HG03103 (cell line): ENCODE measurements at regions not wholly inside any gene's neighbourhood (a gene's known extent, or its start where the extent isn't known, plus 50 kb on each side); places are given as distances from the start of the nearest gene placed in this dataset.
"Not testable (repeated sequence)": the region's sequence is repeated elsewhere in the genome, so short reads cannot be mapped to it uniquely, and the experiment has no call there.

Source experiments
- ATAC-seq: cut with Tn5 transposase; IDR thresholded peaks from one replicate; pipeline ENCODE4 v1.9.1; 2021; ENCODE audit warnings: low read depth; ENCODE audit not compliant: unreplicated experiment

DNA sequence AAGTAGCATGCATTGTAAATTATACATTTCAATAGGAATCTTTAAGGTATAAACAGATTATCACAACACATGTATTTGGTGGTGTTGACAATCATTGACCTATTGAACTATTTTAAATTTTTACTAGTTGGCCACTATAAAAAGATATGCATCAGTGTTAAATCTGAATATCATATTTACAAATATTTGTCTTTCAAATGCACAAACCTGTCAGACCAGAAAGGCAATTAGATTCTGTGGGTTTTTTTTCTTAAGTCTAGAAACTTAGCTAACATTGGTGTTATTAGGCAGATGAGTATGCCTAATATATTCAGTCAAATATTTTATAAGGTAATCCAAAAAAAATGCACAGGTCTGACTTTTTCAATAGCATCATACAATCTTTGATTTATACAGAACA, 241.4 kb upstream of the DGKB start:
- ATAC-seq, result no peak

DNA sequence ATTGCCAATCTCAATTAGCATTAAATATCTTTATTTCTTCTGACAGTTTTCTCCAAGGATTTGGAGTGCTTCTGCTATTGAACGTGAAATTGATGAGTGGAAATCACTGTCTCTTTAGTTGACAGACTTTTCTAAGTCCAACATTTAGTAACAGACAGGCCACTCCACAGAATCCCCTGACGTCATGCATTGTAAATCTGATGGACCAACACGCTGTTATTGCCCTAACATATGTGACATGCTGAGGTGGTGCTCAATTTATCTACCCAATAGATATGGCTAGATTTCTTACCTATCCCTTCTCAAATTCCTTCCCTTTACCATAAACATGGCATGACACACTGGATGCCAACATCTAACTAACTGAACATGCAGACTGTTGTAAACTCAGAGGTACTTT, 240.6 kb upstream of the DGKB start:
- no peak for ATAC-seq

DNA sequence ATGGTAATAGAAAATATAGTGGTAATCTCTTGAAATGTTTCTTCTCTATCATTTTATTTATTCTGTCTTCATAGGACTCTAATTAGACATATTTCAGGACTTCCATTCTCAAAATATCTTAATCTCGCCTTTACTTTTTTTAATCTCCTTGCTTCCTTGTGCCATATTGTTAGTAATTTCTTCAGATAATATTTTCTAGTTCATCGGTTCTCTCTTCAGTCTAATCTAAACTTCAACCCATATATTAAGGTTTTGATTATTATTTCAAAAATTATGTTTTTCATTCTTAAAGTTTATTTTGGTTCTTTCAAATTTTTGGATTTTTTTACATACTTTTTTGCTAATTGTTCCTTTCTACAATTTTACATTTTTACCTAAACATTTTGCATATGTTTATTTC, 237.9 kb upstream of the DGKB start:
- ATAC-seq, result no peak

DNA sequence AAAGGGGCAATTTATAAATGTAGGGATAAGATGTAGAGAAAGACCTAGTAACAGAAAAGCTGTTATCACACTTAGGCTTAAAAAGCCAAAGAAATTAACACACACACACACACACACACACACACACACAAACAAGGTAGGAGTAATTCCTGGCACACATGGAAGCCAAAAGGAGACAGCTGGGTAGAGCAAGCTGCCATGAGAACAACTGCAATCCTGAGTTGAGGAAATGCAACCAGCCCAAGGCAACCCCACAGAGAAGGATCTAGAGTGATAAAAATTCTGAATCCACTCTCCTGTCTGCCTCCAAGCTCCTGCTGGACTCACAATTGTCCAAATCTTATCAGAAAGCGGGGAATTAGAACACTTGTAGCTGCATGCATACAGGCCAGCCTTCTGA, 229.1 kb upstream of the DGKB start:
- ATAC-seq, result no peak

DNA sequence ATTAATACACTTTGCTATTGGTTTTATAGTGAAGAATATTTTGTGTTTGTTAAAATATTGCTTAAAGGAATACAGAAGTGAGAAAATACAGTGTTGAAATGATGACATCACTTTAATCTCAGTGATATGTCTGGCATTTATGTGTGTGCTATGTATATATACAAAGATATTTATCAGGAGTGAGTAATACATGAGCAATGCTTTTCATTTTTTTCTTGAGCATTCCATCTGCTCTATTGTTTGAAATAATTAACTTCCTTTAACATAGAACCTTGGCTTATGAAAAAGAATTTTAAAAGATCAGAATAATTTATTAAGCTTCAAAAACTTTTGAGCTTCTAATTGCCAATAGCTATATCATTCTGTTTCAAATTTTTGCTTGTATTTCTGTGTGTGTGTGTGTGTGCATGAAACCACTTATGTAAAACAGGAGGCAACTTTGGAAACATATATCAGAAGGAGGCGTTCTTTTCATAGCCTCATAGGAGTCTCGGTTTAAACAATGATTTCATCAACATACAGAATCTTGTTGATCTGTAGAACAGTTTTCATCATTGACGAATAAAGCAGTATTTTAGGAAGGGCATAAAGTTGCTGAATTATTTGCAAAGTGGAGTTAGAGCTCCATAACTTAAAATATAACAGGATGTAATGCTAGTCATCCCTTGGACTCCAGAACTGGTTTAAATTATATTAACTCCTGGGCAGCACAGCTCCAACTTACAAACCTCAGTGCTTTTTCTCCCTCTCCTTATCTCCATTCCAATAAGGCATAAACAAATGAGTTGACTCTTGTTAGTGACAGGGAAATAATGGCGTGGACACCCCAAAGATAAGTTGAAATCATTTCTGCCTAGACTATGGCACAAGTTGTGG, 228.4 kb upstream of the DGKB start:
- no peak for ATAC-seq

DNA sequence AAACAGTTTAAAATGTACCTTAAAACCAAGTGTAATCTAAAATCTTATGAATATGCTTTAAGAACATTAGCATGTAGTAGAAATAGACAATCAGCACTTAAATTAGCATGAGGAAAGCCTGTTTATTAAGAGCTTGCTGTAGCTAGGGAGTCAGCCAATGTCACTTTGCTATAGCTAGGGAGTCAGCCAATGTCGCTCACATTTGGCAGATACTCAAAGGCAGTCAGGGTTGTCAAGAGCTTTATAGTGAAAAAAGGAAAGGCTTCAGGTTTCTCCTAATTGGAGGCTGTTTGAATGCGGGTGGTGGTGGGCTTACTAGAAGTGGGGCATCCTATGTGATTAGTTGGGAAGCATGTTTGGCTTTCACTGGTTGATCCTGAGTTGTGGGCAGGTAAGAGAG, 226.2 kb upstream of the DGKB start:
- no peak for ATAC-seq

DNA sequence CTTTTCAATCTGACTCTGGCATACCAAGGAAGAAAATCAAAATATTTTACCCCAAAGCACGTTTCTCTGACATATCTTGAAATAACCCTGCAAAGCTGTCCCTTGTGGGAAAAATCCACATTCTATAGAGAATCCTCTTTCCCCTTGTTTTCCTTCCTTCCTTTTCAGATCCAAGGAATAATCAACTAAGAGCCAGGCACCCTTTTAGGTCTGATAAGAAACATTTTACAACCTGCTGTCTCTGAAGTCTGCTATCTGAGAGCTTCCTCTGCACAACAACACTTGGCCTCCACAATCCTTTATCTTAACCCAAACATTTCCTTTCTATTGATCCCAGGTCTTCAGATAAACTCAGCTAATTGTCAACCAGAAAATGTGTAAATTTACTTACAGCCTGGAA, 224.1 kb upstream of the DGKB start:
- not testable (repeated sequence) for ATAC-seq

DNA sequence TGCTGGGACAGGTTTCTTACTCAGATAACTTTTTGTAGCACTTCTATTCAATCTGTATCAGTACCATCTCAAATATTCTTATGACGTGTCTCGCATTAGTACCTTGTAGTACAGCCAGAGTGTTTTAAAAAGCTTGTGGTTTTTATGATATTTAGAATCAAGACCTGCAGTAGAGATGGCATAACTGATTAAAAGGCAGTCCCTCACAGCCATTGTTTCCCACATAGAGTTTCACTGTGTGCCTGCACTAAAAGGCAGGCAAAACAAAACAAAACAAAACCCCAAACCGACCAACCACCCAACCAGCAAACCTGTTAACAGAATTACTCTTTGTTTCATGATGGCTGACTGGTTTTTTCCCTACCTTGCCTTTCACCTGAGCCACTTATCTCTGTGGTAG, 221.3 kb upstream of the DGKB start:
- ATAC-seq, result no peak

DNA sequence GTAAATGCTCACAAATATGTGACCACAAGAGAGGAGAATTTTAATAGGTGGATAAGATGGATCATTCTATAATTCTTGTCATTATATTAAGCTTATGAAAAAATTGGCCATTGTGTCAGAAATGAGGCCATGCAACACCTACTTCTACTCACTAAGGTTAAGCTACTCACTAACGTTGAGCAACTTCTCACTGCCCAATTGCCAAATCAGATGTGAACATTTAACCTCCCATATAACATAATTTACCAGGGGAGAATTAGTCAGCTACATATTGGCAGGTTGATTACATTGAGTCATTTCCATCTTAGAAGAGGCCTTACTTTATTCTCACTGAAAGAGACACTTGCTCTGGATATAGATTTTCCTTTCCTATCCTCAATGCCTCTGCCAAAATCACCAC, 211.2 kb upstream of the DGKB start:
- ATAC-seq, result no peak

DNA sequence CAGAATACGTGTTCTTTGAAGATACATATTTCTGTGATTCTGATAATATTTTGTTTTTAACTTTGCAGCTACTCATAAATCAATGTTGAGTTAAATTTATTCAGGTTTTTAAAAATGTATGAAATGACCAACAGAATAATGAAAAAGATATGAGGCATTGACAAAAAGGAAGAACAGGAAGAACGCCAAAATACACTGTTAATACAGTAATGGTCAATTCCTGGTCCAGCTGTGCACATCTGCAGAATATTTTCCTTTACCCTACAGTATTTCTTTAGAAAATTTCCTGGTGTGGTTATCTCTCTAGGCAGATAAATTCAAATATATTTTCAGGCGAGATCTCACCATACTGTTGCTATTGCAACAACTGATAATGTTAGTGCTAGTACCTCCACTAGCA, 203.2 kb upstream of the DGKB start:
- no peak for ATAC-seq

DNA sequence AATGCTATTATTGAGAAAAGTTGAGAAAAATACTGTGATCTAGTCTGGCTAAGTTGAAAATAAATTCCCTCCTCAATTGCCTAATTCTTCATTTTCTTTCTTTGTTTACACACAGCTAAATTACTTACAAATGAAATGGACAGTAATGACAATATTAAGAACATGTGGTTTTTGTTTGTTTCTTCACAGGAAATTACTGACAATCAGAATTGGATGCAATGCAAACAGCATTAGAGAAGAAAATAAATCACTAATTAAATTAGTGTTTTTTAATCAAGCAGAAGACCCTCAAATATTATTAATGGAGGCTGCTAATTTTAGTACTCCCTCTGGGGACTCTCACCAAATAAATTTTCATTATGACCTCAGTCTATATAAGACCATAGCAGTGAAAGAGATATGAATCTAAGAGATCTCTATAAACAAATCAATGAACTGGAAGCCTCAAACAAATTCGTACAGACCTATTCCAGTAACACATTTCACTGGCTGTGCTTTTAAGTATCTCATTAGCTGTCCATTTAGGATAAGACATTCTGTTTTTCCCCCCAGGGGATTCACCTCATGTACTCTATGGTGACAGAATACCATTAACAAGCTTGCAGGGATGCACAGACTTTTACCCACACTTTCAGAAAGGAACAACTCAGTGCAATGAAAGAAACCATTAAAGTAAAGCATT, 202.0 kb upstream of the DGKB start:
- no peak for ATAC-seq

DNA sequence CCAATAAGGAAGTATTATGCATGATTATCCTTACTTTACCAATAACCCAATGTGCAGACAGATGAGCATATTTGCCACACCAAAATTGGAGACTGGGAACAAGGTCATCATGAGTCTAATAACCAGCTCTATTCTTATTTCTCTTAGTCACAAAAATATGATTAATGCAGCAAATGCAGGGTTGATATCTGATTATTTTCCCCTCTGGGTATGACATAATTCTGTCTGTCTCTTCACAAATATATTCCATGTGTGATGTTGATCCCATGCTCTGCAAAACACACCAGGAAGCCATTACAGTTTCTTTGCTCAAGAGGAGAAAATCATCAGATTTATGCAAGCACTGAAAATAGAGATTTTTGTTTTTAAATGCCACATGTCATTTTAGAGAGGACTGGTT, 196.5 kb upstream of the DGKB start:
- no peak for ATAC-seq

DNA sequence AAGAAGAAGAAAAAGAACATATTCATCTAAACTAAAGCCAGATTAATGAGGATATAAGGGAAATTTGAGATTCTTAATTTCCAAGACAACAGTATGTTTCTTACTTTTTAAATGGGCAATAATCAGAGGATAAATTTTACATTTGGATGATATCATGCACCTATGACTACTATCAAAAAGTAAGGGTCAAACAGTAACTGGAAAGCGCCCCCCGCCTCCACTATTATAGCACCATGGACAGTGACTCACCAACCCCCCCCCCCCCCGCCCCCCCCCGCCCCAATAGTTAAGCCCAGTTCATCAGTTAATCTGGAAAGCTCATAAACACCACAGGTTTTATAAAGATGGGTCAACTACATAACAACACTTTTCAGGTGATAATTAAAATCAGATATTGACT, 194.3 kb upstream of the DGKB start:
- no peak for ATAC-seq

DNA sequence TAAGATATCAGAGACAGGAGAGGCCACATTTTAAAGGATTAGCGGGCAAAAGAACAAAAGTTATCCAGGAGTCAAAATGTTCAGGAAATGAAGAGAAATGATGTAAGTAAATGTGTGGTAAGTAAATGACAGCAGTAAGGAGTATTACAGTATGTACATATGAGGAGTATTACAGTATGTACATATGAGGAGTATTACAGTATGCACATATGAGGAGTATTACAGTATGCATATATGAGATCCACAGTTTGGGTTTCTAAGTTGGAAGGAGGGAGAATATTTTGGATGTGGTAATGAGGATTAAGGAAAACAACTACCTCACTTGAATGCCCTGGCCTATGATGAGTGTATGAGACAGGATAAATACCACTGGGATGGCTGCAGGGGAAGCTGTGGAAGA, 192.4 kb upstream of the DGKB start:
- ATAC-seq, result no peak

DNA sequence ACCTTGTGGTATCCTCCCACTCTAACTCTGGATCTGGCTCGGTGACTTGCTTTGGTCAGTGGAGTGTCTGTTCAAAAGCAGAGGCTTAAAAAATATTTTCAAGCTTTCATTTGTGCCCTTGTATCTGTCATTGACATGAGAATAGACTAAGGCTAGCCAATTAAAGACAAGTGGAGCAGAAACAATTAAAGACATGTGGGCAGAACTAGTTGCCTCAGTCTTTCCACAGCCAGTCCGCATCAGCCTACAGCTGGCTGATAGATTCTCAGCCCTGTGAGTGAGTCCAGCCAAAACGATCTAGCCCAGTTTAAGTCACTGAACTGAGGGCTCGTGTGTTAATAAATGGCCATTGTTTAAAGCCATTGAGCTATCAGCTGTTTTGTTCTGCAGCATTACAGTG, 185.2 kb upstream of the DGKB start:
- ATAC-seq, result no peak

DNA sequence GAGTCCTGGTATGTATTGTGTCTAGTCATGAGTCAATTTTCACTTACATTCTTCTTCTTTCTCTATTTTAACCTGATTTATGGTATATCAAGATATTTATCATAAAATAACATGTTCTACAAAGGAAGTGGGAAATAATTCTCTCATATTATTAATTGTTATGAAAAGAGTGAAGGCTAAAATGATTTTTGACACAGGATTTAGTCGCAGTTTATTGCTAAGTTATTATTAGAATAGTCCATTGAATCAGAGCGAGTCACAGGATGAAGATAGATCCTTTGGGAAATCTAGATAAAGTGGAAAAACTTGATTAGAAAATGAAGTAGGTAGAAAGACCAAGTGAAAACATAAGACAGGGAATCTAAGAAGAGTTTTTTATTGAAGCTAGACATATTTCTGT, 184.3 kb upstream of the DGKB start:
- no peak for ATAC-seq

DNA sequence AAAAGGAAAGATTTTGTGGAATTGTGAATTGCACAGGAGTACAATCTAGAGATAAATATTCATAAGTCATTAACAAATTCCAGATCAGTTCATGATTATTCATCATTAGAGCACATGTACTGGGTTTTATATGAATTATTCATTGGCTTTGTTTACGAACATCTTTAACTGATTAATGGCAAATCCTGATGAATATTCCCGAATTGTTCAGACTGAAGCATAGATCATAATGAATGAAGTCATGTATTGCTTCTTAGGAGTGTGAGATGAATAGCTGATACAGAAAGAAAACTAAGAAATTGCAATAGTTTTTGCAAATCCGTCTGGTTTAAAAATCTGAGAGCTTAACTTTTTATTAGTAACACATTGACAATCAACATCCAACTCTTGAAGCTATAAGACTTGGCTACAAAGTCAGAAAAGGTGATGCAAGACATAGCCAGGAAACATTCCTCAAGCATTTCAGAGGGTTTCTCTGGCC, 183.6 kb upstream of the DGKB start:
- no peak for ATAC-seq

DNA sequence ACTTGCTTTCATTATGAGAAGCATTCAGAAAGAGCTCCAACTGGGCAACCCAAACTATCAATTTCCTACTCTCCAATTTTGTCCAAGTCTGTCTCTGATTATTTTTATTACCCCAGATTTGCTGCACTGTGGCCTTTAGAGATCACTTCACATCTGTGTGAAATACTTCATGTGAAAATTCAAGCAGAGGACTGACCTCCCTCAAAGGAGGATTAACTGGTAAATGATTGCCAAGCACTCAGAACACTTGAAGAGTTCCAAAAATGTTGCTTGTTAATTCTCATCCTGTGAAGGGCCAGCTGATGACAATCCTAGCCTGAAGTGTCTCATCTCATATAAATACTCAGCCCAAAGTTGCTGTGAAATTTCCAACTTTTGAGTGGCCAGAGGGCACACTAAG, 182.8 kb upstream of the DGKB start:
- no peak for ATAC-seq

DNA sequence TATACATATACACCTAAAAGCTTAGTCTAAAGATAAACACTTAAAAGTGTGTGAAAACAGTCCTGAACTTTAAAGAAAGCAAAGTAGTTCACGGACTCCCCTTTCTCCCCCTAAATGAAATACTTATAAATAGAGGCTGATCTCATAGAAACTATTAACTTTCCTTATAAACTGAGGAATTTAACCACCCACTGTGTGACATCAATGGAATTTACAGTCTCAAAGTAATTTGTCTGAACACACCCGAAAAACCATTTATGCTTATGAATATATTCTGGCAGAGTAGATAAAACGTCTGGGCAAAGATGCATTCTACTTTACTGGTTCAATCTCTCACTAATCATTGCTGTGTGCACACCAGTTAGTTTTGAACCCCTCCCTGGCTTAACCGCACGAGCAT, 181.8 kb upstream of the DGKB start:
- no peak for ATAC-seq

DNA sequence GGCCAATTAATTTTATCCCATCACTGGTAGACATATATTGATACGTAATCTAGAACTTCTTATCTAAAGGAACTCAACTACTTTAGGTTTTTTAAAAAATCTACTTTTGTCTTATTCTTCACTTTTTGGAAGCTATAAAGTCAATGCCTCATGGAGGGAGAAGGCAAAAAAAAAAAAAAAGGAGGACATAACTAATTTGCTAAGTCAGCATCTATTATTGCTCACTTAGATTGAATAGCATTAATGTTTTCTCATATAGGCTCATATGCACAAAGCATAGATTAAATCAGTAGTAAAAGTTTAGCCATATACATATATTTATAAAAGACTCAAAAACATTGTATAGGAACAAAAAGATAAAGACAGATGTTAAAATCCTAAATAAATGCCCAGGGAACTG, 179.3 kb upstream of the DGKB start:
- ATAC-seq, result no peak

DNA sequence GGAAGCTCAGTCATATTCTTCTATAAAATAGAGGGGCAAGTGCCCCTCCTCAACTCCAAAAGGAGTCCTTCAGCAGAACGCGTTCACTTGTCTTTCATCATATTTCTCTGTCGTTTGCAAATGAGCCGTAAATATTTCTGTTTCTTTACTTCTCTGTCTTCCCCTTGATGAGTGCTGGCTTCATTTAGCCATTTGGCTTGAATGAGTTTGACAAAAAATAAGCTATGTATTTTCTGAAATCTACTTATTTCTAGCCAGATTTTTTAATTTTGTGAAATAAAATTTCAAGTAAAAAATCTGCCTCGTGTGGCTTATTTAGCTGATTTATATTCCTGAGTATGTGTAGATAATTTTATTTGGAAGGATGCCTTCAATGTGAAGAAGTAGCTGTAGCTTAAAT, 170.8 kb upstream of the DGKB start:
- no peak for ATAC-seq

DNA sequence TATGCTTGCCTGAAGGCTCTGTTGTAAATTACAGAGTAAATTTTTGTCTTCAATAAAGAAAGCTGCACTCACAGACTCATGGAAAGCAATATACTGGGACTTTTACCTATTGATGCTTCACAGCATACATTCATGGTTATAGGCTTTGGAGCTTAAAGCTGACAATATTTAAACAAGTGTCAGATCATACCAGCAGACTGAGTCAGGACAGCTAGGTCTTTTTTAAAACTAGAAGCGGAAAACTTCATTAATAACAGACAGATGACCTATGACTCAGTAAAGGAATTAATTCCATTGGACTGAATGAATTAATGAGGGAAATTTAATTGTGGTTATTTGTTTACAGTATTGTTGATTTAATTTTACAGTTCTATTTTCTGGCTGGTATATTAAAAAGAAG, 165.8 kb upstream of the DGKB start:
- ATAC-seq, result no peak
